ENCODE measurements at regions not wholly inside any gene's neighbourhood (a gene's known extent, or its start where the extent isn't known, plus 50 kb on each side); places are given as distances from the start of the nearest gene placed in this dataset.

GRCh38 chr10:121154310-121154709, 303.1 kb downstream of the WDR11 start:
- H3K27me3 ChIP-seq (ENCODE audit: insufficient read depth, low read length): no peaks in the 10 kb centered on the region
- no peak overlapping the region for H3K4me3 ChIP-seq (ENCODE audit: low read depth, low read length, poor library complexity, severe bottlenecking)
- H3K9ac ChIP-seq (ENCODE audit: low read length): no peak overlapping the region
- no peaks in the 10 kb centered on the region for H3F3A ChIP-seq (ENCODE audit: insufficient read depth, low read length)
- H3K79me2 ChIP-seq (ENCODE audit: insufficient read depth, low read length): no peaks in the 10 kb centered on the region
- H3K9me3 ChIP-seq (ENCODE audit: low read length): no peaks in the 10 kb centered on the region
- H3K9me2 ChIP-seq (ENCODE audit: low read depth, low read length): no peaks in the 10 kb centered on the region
- no peak overlapping the region for H2AFZ ChIP-seq (ENCODE audit: low read length)
- H3K4me1 ChIP-seq (ENCODE audit: insufficient read depth, low read length, severe bottlenecking): no peaks in the 10 kb centered on the region
- no peaks in the 10 kb centered on the region for H4K20me1 ChIP-seq (ENCODE audit: insufficient read depth, low read length)
- no peak overlapping the region for H3K27ac ChIP-seq (ENCODE audit: low read depth, low read length, poor library complexity, severe bottlenecking)
- H3K36me3 ChIP-seq (ENCODE audit: insufficient read depth, low read length): no peaks in the 10 kb centered on the region
- TF ChIP-seq CTCF (IDR thresholded peaks at IDR 0.05; ENCODE audit: low read length) (no peak), EZH2 (IDR thresholded peaks at IDR 0.05; ENCODE audit: borderline replicate concordance, low read length) (no peak)
- no peak overlapping the region for H3K4me2 ChIP-seq (ENCODE audit: low read length)

- no peaks in the 10 kb centered on the region for H3K9me2 ChIP-seq (ENCODE audit: low read depth, low read length)
- no peaks in the 10 kb centered on the region for H3K79me2 ChIP-seq (ENCODE audit: insufficient read depth, low read length)
- H3K4me2 ChIP-seq (ENCODE audit: low read length): no peak overlapping the region
- H3K9me3 ChIP-seq (ENCODE audit: low read length): no peaks in the 10 kb centered on the region
- H3K4me3 ChIP-seq (ENCODE audit: low read depth, low read length, poor library complexity, severe bottlenecking): no peak overlapping the region
- no peak for TF ChIP-seq CTCF (IDR thresholded peaks at IDR 0.05; ENCODE audit: low read length)
- no peak for TF ChIP-seq EZH2 (IDR thresholded peaks at IDR 0.05; ENCODE audit: borderline replicate concordance, low read length)
- no peak overlapping the region for H3K27ac ChIP-seq (ENCODE audit: low read depth, low read length, poor library complexity, severe bottlenecking)
- no peaks in the 10 kb centered on the region for H3K4me1 ChIP-seq (ENCODE audit: insufficient read depth, low read length, severe bottlenecking)
- no peaks in the 10 kb centered on the region for H3K27me3 ChIP-seq (ENCODE audit: insufficient read depth, low read length)
- H3K36me3 ChIP-seq (ENCODE audit: insufficient read depth, low read length): no peaks in the 10 kb centered on the region
- no peak overlapping the region for H3K9ac ChIP-seq (ENCODE audit: low read length)
- H2AFZ ChIP-seq (ENCODE audit: low read length): no peak overlapping the region
- H4K20me1 ChIP-seq (ENCODE audit: insufficient read depth, low read length): no peaks in the 10 kb centered on the region
- no peaks in the 10 kb centered on the region for H3F3A ChIP-seq (ENCODE audit: insufficient read depth, low read length)
Measured at GRCh38 chr10:121154846-121155245, 303.7 kb downstream of the WDR11 start.

- H3K4me2 ChIP-seq (ENCODE audit: low read length): no peak overlapping the region
- H3K9me3 ChIP-seq (ENCODE audit: low read length): no peaks in the 10 kb centered on the region
- H3K36me3 ChIP-seq (ENCODE audit: insufficient read depth, low read length): no peaks in the 10 kb centered on the region
- H3K4me1 ChIP-seq (ENCODE audit: insufficient read depth, low read length, severe bottlenecking): no peaks in the 10 kb centered on the region
- H2AFZ ChIP-seq (ENCODE audit: low read length): no peak overlapping the region
- H3K79me2 ChIP-seq (ENCODE audit: insufficient read depth, low read length): no peaks in the 10 kb centered on the region
- no peaks in the 10 kb centered on the region for H4K20me1 ChIP-seq (ENCODE audit: insufficient read depth, low read length)
- TF ChIP-seq EZH2 (IDR thresholded peaks at IDR 0.05; ENCODE audit: borderline replicate concordance, low read length) (no peak), CTCF (IDR thresholded peaks at IDR 0.05; ENCODE audit: low read length) (no peak)
- H3K27ac ChIP-seq (ENCODE audit: low read depth, low read length, poor library complexity, severe bottlenecking): no peak overlapping the region
- H3K4me3 ChIP-seq (ENCODE audit: low read depth, low read length, poor library complexity, severe bottlenecking): no peak overlapping the region
- no peaks in the 10 kb centered on the region for H3K27me3 ChIP-seq (ENCODE audit: insufficient read depth, low read length)
- H3F3A ChIP-seq (ENCODE audit: insufficient read depth, low read length): no peaks in the 10 kb centered on the region
- H3K9me2 ChIP-seq (ENCODE audit: low read depth, low read length): no peaks in the 10 kb centered on the region
- H3K9ac ChIP-seq (ENCODE audit: low read length): no peak overlapping the region
Measured at GRCh38 chr10:121155742-121156474, 304.7 kb downstream of the WDR11 start.
